ENCODE measurements at regions not wholly inside any gene's neighbourhood (a gene's known extent, or its start where the extent isn't known, plus 50 kb on each side); places are given as distances from the start of the nearest gene placed in this dataset.
"Not testable (repeated sequence)": the region's sequence is repeated elsewhere in the genome, so short reads cannot be mapped to it uniquely, and the experiment has no call there.

DNA sequence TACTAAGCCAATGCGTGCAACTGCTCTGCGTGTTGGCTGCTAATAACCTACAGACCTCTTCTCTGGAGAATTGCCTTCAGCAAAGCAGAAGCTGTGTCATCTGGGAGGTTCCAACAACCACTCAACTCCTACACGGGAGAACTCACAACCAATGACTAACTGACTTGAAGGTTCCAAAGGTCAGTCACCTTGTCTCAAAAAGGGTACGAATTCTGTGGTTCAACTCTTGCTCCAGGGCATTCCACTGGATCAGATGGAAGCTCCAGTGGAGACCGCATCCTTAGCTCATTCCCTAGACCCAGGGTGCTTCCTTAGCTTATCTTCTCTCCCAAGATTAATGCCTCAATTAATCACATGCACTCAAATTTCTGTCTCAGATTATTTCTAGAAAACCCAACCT is 222.7 kb downstream of the CHIC2 start:
- no peak overlapping the region for H3K9ac ChIP-seq (ENCODE audit: low read depth, low read length)
- H3K4me1 ChIP-seq (ENCODE audit: insufficient read depth, low read length), result no peaks in the 10 kb centered on the region
- no peaks in the 10 kb centered on the region for H3K36me3 ChIP-seq (ENCODE audit: insufficient read depth, low read length)
- H3K9me3 ChIP-seq (ENCODE audit: control insufficient read depth, insufficient read depth, low read length), result no peaks in the 10 kb centered on the region

DNA sequence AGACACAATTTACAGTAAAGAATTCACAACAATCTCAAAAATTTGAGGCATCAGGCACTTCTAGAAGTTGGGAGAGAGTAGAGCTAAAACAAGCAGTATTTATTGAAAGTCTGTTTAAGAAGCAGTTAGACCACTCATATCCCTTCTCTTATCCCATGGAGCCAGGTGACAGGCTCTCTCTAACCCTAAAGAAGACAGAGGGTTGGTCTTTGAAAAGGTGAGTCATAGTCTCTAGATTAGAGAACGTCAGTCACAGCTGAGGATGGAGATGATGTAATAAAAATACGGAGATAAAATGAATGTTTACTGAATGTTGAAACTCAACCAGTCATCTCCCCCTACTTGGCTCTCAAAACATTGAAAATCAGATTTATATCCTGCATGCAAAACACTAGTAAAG is 223.8 kb downstream of the CHIC2 start:
- Histone ChIP-seq H3K9me3 (ENCODE audit: control insufficient read depth, insufficient read depth, low read length) (no peaks in the 10 kb centered on the region), H3K36me3 (ENCODE audit: insufficient read depth, low read length) (no peaks in the 10 kb centered on the region), H3K9ac (ENCODE audit: low read depth, low read length) (no peak overlapping the region), H3K4me1 (ENCODE audit: insufficient read depth, low read length) (no peaks in the 10 kb centered on the region)

DNA sequence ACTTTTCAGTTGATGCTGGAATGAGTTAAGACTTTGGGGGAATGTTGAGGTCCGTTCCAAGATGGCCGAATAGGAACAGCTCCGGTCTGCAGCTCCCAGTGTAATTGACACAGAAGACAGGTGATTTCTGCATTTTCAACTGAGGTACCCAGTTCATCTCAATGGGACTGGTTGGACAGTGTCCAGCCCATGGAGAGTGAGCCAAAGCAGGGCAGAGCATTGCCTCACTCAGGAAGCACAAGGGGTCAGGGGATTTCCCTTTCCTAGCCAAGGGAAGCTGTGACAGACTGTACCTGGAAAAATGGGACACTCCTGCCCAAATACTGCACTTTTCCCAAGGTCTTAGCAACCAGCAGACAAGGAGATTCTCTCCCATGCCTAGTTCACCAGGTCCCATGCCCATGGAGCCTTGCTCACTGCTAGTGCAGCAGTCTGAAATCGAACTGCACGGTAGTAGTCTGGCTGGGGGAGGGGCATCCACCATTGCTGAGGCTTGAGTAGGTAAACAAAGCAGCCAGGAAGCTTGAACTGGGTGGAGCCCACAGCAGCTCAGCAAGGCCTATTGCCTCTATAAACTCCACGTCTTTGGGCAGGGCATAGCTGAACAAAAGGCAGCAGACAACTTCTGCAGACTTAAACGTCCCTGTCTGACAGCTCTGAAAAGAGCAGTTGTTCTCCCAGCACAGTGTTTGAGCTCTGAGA is 231.0 kb downstream of the CHIC2 start:
- H3K36me3 ChIP-seq (ENCODE audit: insufficient read depth, low read length); H3K9ac ChIP-seq (ENCODE audit: low read depth, low read length); H3K4me1 ChIP-seq (ENCODE audit: insufficient read depth, low read length); H3K9me3 ChIP-seq (ENCODE audit: control insufficient read depth, insufficient read depth, low read length): not testable (repeated sequence)

DNA sequence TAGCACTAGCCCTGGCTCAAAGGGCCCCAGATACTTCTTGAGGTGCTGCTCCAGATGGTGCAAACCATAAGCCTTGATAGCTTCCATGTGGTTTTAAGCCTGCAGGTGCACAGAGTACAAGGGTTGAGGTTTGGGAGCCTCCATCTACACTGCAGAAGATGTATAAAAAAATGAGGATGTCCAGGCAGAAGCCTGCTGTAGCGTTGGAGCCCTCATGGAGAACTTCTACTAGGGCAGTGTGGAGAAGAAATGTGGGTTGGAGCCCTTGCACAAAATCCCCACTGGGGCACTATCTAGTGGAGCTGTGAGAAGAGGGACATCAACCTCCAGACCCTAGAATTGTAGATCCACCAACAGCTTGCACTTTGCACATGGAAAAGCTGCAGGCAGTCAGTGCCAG is 231.9 kb downstream of the CHIC2 start:
- Histone ChIP-seq H3K9me3 (ENCODE audit: control insufficient read depth, insufficient read depth, low read length) (peaks cover 9% of the 10 kb centered on the region; the same call in 1 of the 2 replicates), H3K4me1 (ENCODE audit: insufficient read depth, low read length) (no peaks in the 10 kb centered on the region), H3K9ac (ENCODE audit: low read depth, low read length) (no peak overlapping the region), H3K36me3 (ENCODE audit: insufficient read depth, low read length) (no peaks in the 10 kb centered on the region)

DNA sequence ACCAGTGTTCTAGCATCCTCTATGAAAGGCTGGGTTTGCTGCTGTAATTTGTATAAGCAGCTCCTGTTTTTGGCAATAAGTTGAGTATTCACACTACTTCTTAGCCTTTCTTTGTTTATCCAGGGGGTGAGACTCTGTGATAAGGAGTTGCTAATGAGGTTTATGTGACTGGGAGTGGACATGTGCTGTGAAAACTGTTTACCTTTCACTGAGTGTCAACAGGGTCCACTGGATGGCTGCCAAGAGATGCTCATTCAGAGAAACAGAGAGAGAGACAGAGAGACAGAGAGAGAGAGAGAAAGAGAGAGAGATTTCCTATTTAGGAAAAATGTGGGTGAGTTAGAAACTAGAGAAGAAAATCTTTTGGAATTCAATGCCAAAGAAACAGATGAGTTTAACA is 233.9 kb downstream of the CHIC2 start:
- Histone ChIP-seq H3K9me3 (ENCODE audit: control insufficient read depth, insufficient read depth, low read length) (peaks cover 9% of the 10 kb centered on the region; the same call in 1 of the 2 replicates), H3K36me3 (ENCODE audit: insufficient read depth, low read length) (no peaks in the 10 kb centered on the region), H3K4me1 (ENCODE audit: insufficient read depth, low read length) (no peaks in the 10 kb centered on the region), H3K9ac (ENCODE audit: low read depth, low read length) (no peak overlapping the region)

- Histone ChIP-seq H3K9ac (ENCODE audit: low read depth, low read length) (no peak overlapping the region), H3K36me3 (ENCODE audit: insufficient read depth, low read length) (no peaks in the 10 kb centered on the region), H3K4me1 (ENCODE audit: insufficient read depth, low read length) (no peaks in the 10 kb centered on the region), H3K9me3 (ENCODE audit: control insufficient read depth, insufficient read depth, low read length) (no peaks in the 10 kb centered on the region)
Measured at GRCh38 chr4:53821179-53821851, 230.0 kb upstream of the LNX1 start.

- no peaks in the 10 kb centered on the region for H3K36me3 ChIP-seq (ENCODE audit: insufficient read depth, low read length)
- no peaks in the 10 kb centered on the region for H3K4me1 ChIP-seq (ENCODE audit: insufficient read depth, low read length)
- H3K9ac ChIP-seq (ENCODE audit: low read depth, low read length), result no peak overlapping the region
Measured at GRCh38 chr4:53818104-53818503, 226.8 kb upstream of the LNX1 start.

GRCh38 chr4:53816561-53816960 is 225.3 kb upstream of the LNX1 start:
- Histone ChIP-seq H3K9me3 (ENCODE audit: control insufficient read depth, insufficient read depth, low read length) (no peaks in the 10 kb centered on the region), H3K4me1 (ENCODE audit: insufficient read depth, low read length) (no peaks in the 10 kb centered on the region), H3K36me3 (ENCODE audit: insufficient read depth, low read length) (no peaks in the 10 kb centered on the region), H3K9ac (ENCODE audit: low read depth, low read length) (no peak overlapping the region)

More at GRCh38 chr4:53818104-53818503, 226.8 kb upstream of the LNX1 start:
- no peaks in the 10 kb centered on the region for H3K9me3 ChIP-seq (ENCODE audit: control insufficient read depth, insufficient read depth, low read length)

- H3K9me3 ChIP-seq (ENCODE audit: control insufficient read depth, insufficient read depth, low read length), result no peaks in the 10 kb centered on the region
- no peaks in the 10 kb centered on the region for H3K4me1 ChIP-seq (ENCODE audit: insufficient read depth, low read length)
- no peak overlapping the region for H3K9ac ChIP-seq (ENCODE audit: low read depth, low read length)
- H3K36me3 ChIP-seq (ENCODE audit: insufficient read depth, low read length), result no peaks in the 10 kb centered on the region
Measured at GRCh38 chr4:53815281-53815680, 224.0 kb upstream of the LNX1 start.

GRCh38 chr4:53813998-53814397 is 222.7 kb upstream of the LNX1 start:
- no peaks in the 10 kb centered on the region for H3K36me3 ChIP-seq (ENCODE audit: insufficient read depth, low read length)
- H3K9me3 ChIP-seq (ENCODE audit: control insufficient read depth, insufficient read depth, low read length), result no peaks in the 10 kb centered on the region
- H3K9ac ChIP-seq (ENCODE audit: low read depth, low read length), result no peak overlapping the region
- H3K4me1 ChIP-seq (ENCODE audit: insufficient read depth, low read length), result no peaks in the 10 kb centered on the region

DNA sequence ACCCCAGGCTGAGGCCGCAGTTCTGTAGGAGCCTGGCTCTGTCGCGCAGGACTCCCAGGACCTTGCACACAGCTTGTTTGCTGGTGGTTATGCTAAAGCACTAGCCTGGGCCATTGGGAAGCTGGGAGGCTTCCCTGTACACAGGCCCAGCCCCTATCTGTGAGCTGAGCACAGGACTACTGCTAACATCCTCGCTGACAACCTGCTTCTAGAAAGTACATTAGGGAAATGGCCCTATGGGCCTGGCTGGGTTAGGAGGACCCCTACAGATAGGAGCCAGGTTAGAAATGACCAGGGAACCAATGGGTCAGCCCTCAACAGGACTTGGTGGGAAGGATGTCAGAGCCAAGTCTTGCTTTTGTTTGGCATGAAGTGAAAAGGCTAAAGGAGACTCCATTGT is 219.4 kb upstream of the LNX1 start:
- H3K36me3 ChIP-seq (ENCODE audit: insufficient read depth, low read length), result no peaks in the 10 kb centered on the region
- no peaks in the 10 kb centered on the region for H3K4me1 ChIP-seq (ENCODE audit: insufficient read depth, low read length)
- H3K9ac ChIP-seq (ENCODE audit: low read depth, low read length), result no peak overlapping the region
- no peaks in the 10 kb centered on the region for H3K9me3 ChIP-seq (ENCODE audit: control insufficient read depth, insufficient read depth, low read length)

DNA sequence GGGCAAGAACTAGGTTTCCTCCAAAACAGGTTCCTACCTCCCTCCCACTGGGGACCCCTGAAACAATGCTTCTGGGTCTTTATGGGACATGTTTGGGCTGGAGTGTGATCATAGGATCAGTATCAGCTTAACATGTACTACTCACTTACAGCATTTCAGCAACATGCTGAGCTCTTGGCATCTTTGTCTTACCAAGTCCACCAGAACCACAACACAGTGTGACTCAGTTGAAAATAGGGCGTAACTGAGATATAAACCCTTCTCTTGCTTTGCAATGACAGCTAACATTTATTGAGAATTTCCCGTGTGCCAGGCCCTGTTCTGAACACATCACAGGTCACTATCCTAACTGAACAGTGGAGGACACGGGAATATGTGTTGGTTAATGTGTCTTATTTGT is 218.5 kb upstream of the LNX1 start:
- H3K9me3 ChIP-seq (ENCODE audit: control insufficient read depth, insufficient read depth, low read length), result no peaks in the 10 kb centered on the region
- H3K4me1 ChIP-seq (ENCODE audit: insufficient read depth, low read length), result no peaks in the 10 kb centered on the region
- no peaks in the 10 kb centered on the region for H3K36me3 ChIP-seq (ENCODE audit: insufficient read depth, low read length)
- H3K9ac ChIP-seq (ENCODE audit: low read depth, low read length), result no peak overlapping the region

- Histone ChIP-seq H3K9ac (ENCODE audit: low read depth, low read length) (no peak overlapping the region), H3K9me3 (ENCODE audit: control insufficient read depth, insufficient read depth, low read length) (no peaks in the 10 kb centered on the region), H3K4me1 (ENCODE audit: insufficient read depth, low read length) (no peaks in the 10 kb centered on the region), H3K36me3 (ENCODE audit: insufficient read depth, low read length) (no peaks in the 10 kb centered on the region)
Measured at GRCh38 chr4:53805291-53805690, 214.0 kb upstream of the LNX1 start.

DNA sequence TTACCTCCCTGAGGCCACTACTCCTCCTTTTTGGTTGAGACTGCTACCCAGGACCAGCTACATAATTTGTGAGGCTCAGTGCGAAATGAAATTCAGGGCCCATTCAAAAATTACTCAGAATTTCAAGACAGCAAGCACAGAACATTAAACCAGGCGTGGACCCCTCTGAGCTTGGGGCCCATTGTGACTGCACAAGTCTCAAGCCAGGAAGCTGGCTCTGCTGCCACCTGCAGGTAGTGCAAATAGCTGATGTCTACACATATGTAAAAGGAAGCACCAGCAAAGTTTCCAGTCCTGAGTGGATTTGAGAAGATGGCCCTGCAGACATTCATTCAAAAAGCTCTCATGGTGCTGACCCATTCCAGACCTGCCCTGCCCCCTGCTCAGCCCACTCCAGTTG is 213.4 kb upstream of the LNX1 start:
- H3K4me1 ChIP-seq (ENCODE audit: insufficient read depth, low read length), result no peaks in the 10 kb centered on the region
- no peaks in the 10 kb centered on the region for H3K9me3 ChIP-seq (ENCODE audit: control insufficient read depth, insufficient read depth, low read length)
- H3K36me3 ChIP-seq (ENCODE audit: insufficient read depth, low read length), result no peaks in the 10 kb centered on the region
- H3K9ac ChIP-seq (ENCODE audit: low read depth, low read length), result no peak overlapping the region

DNA sequence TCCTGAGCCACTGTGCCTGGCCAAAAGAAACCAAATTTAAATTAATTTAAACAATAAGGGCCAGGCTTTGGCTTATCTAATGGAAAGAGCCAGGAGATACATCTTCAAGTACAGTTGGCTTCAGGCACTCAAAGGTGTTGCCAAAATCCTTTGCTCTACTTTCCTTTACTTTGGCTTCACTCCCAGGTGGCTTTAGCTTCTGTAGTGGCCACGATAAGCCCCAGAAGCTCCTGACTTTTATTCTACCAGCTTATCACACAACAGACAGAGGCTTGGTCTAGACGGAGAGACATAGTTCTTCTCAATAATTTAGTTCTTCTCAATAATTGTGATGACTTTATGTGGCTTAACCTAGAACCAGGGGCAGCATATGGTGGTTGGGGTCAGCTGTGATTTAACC is 211.2 kb upstream of the LNX1 start:
- no peaks in the 10 kb centered on the region for H3K36me3 ChIP-seq (ENCODE audit: insufficient read depth, low read length)
- no peaks in the 10 kb centered on the region for H3K9me3 ChIP-seq (ENCODE audit: control insufficient read depth, insufficient read depth, low read length)
- H3K4me1 ChIP-seq (ENCODE audit: insufficient read depth, low read length), result no peaks in the 10 kb centered on the region
- H3K9ac ChIP-seq (ENCODE audit: low read depth, low read length), result no peak overlapping the region
